DOHH2 (cell line): ENCODE measurements at regions not wholly inside any gene's neighbourhood (a gene's known extent, or its start where the extent isn't known, plus 50 kb on each side); places are given as distances from the start of the nearest gene placed in this dataset.

Experiments
- H3F3A ChIP-seq: fragments of 200-600 bp; sonication (generic), shearing (Covaris generic); 2 replicates; pipeline ENCODE4 v1.6.0; 2016; ENCODE audit warnings: antibody characterized with exemption, mild to moderate bottlenecking; ENCODE audit not compliant: control insufficient read depth, insufficient read depth
- H3K27ac ChIP-seq: fragments of 200-600 bp; sonication (generic); 2 replicates; pipeline ENCODE4 v1.5.1; 2014; ENCODE audit warnings: low read depth, mild to moderate bottlenecking, low read length, moderate library complexity
- H3K27me3 ChIP-seq: fragments of 200-600 bp; sonication (generic); 2 replicates; pipeline ENCODE4 v1.6.1; 2014; ENCODE audit warnings: mild to moderate bottlenecking, low read length, mixed read lengths; ENCODE audit not compliant: control insufficient read depth
- H3K36me3 ChIP-seq: fragments of 200-600 bp; sonication (generic); 2 replicates; pipeline ENCODE4 v1.6.1; 2014; ENCODE audit warnings: mild to moderate bottlenecking, low read length, moderate library complexity, mixed read lengths; ENCODE audit not compliant: control insufficient read depth
- H3K4me1 ChIP-seq: fragments of 200-600 bp; sonication (generic); 2 replicates; pipeline ENCODE4 v1.6.1; 2014; ENCODE audit warnings: mild to moderate bottlenecking, low read length, mixed read lengths; ENCODE audit not compliant: control insufficient read depth
- H3K4me2 ChIP-seq: fragments of 200-600 bp; sonication (generic); 2 replicates; pipeline ENCODE4 v1.6.0; 2014; ENCODE audit warnings: mild to moderate bottlenecking, low read length, moderate library complexity
- H3K4me3 ChIP-seq: fragments of 200-600 bp; sonication (generic); 2 replicates; pipeline ENCODE4 v1.5.1; 2014; ENCODE audit warnings: mild to moderate bottlenecking, low read length, mixed read lengths
- H3K79me2 ChIP-seq: fragments of 200-600 bp; sonication (generic); 2 replicates; pipeline ENCODE4 v1.6.1; 2014; ENCODE audit warnings: mild to moderate bottlenecking, low read length, mixed read lengths; ENCODE audit not compliant: control insufficient read depth
- H3K9me2 ChIP-seq: fragments of 200-600 bp; sonication (generic); replicated peaks from 2 replicates; pipeline ENCODE4 v1.6.1; 2014; ENCODE audit warnings: mild to moderate bottlenecking, low read length, mixed read lengths; ENCODE audit not compliant: control insufficient read depth
- H3K9me3 ChIP-seq: fragments of 200-600 bp; sonication (generic); 2 replicates; pipeline ENCODE4 v1.6.1; 2014; ENCODE audit warnings: antibody characterized with exemption, low read length, mixed read lengths; ENCODE audit not compliant: control insufficient read depth, insufficient read depth
- H4K20me1 ChIP-seq: fragments of 200-600 bp; sonication (generic); 2 replicates; pipeline ENCODE4 v1.6.0; 2014; ENCODE audit warnings: low read depth, mild to moderate bottlenecking, antibody characterized with exemption, low read length, moderate library complexity; ENCODE audit not compliant: control insufficient read depth, insufficient read depth
- CTCF ChIP-seq: fragments of 200-600 bp; sonication (generic); IDR thresholded peaks from one replicate; pipeline ENCODE4 v1.5.1; 2014; ENCODE audit warnings: antibody characterized with exemption, mild to moderate bottlenecking, low read depth, low read length; ENCODE audit not compliant: poor library complexity, severe bottlenecking
- EZH2phosphoT487 ChIP-seq: fragments of 200-600 bp; sonication (generic); IDR thresholded peaks from 2 replicates; pipeline ENCODE4 v1.6.1; 2017; ENCODE audit warnings: borderline replicate concordance, mild to moderate bottlenecking, antibody characterized with exemption, low read length, moderate library complexity, mixed read lengths

- Histone ChIP-seq H3K9me2 (no peaks in the 10 kb centered on the region), H4K20me1 (no peaks in the 10 kb centered on the region), H3K9me3 (no peaks in the 10 kb centered on the region), H3K27me3 (no peaks in the 10 kb centered on the region), H3K79me2 (no peaks in the 10 kb centered on the region), H3K27ac (no peak overlapping the region), H3F3A (no peaks in the 10 kb centered on the region), H3K36me3 (no peaks in the 10 kb centered on the region), H3K4me2 (no peak overlapping the region), H3K4me3 (no peak overlapping the region), H3K4me1 (no peaks in the 10 kb centered on the region)
- TF ChIP-seq CTCF (no peak), EZH2phosphoT487 (no peak)
These were observed 113.8 kb downstream of the CTAGE1 start for GRCh38 chr18:22303927-22304326.

GRCh38 chr18:22302144-22302543 lies 115.6 kb downstream of the CTAGE1 start:
- no peak overlapping the region for H3K4me3 ChIP-seq
- no peaks in the 10 kb centered on the region for H3K9me2 ChIP-seq
- H3K27me3 ChIP-seq: no peaks in the 10 kb centered on the region
- no peak for TF ChIP-seq EZH2phosphoT487
- no peak for TF ChIP-seq CTCF
- no peaks in the 10 kb centered on the region for H3K4me1 ChIP-seq
- no peak overlapping the region for H3K4me2 ChIP-seq
- H3K9me3 ChIP-seq: no peaks in the 10 kb centered on the region
- no peaks in the 10 kb centered on the region for H3F3A ChIP-seq
- H3K27ac ChIP-seq: no peak overlapping the region
- no peaks in the 10 kb centered on the region for H4K20me1 ChIP-seq
- H3K79me2 ChIP-seq: no peaks in the 10 kb centered on the region
- H3K36me3 ChIP-seq: no peaks in the 10 kb centered on the region

- no peak for TF ChIP-seq CTCF
- no peak for TF ChIP-seq EZH2phosphoT487
- H3K36me3 ChIP-seq: no peaks in the 10 kb centered on the region
- no peak overlapping the region for H3K4me2 ChIP-seq
- no peak overlapping the region for H3K27ac ChIP-seq
- no peaks in the 10 kb centered on the region for H3K27me3 ChIP-seq
- H3K79me2 ChIP-seq: no peaks in the 10 kb centered on the region
- no peaks in the 10 kb centered on the region for H3K9me2 ChIP-seq
- H3K4me3 ChIP-seq: no peak overlapping the region
- no peaks in the 10 kb centered on the region for H3K4me1 ChIP-seq
- H3K9me3 ChIP-seq: no peaks in the 10 kb centered on the region
- H3F3A ChIP-seq: no peaks in the 10 kb centered on the region
- no peaks in the 10 kb centered on the region for H4K20me1 ChIP-seq
These were observed 116.8 kb downstream of the CTAGE1 start for GRCh38 chr18:22300665-22301636.
